Retina (tissue), 1 donor: ENCODE measurements at regions not wholly inside any gene's neighbourhood (a gene's known extent, or its start where the extent isn't known, plus 50 kb on each side); places are given as distances from the start of the nearest gene placed in this dataset.
"Not testable (repeated sequence)": the region's sequence is repeated elsewhere in the genome, so short reads cannot be mapped to it uniquely, and the experiment has no call there.

Experiments
- DNase-seq: peaks from one replicate; pipeline ENCODE4 v3.0.0-alpha.2; 2016

DNA sequence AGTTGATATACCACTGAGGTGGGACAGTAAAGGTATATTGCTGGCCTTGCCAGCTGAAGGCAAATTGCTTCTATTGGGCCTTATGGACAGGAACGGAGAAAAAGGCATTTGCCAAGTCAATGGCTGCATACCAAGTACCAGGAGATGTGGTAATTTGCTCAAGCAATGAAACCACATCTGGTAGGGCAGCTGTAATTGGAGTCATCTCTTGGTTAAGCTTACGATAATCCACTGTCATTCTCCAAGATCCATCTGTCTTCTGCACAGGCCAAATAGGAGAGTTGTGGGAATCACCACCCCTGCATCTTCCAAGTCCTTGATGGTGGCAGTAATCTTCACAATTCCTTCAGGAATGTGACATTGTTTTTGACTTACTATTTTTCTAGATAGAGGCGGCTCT is 350.7 kb upstream of the ADAMTS5 start:
- DNase-seq, result not testable (repeated sequence)

DNA sequence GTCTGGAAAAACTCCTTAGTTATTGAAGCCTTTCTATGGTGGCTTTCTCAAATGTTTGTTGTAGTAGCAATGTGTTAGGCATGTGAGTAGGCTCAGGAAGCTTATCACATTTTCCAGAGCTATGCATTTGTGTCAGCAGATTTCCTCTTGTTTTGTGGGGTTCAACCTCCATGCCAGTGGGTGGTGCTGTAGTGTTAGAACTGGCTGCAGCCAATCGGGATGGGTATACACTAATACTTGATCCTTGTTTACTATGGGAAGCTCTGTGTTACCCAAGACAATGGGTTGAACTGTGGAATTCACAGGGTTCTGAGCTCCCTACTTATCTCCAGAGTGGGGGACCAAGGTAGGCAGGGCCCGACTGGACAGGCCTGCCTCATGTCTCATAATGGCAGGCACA is 348.5 kb upstream of the ADAMTS5 start:
- DNase-seq, result no peak

DNA sequence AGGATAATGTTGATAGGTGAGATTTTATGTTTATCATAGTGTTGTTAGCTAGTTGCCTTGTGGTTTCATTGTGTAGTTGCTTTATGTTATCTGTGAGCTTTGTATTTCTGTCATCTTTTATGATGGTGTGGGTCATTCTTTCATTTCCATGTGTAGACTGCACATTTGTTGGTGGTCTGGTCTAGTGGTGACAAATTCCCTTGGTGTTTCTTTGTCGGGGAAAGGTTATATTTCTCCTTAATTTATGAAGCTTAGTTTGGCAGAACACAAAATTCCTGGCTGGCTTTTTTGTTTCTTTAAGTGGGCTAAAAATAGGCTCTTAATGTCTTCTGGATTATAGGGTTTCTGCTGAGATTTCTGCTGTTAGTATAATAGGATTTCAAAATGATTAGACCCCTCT is 347.2 kb upstream of the ADAMTS5 start:
- no peak for DNase-seq

DNA sequence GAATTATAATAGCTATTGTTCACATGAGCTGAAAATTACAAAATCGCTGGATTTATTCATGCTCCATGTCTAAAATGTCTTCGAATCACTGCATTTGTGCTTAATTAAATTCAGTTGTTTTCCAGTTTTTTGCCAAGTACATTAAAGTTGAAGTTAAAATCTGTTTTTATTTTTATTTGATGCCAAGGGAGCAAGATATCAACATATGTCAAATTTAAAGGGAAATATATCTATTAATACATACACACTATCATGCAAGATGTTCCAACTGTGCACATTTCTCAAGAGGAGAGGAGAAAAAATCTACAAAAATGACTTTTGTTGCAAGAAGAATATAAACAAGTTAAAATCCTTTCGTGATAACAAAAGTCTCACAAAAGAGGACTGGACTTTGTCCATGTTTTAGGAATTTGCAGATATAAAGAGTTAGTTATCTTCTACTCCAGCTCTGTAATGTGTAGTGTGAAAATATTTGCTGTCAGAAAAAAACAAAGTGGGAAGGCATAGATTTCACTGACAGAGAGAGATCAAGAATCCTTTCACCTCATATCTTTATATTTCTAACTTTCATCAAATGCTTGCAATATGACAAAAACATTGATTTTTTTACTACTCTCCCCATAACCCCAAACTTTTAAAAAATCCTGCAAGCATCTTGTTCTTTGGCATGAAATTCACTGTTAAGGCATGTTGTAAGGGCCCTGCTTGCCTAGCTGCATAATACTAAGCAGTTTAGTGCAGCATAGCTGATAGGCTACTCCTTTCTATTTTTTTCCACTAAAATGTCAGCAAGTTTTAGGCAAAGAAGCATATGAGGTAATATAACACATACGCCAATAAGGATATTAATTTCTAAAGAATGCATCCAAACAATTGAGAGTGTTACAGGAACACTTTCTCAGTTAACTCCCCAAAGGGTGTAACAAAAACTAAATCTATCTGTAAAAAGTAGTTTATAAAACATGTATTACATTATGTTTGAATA is 340.2 kb upstream of the ADAMTS5 start:
- no peak for DNase-seq

DNA sequence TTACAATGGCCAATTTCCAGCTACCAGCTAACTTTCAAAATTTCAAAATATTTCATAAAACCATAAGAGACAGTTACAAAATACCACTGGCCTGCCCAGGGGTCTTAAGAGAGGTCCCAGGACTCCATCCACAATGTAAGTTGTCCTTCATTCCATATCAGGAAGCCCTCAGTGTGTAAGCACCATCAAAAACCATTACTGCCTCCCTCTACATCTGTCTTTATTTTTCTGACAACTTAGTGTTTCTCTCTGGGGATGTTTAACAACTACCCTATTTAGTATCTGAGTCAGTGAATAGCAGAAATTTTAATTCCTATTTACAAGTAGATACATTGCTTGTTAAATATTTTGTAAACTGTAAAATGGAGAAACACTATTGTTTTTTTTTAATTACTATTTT is 339.3 kb upstream of the ADAMTS5 start:
- DNase-seq, result no peak

DNA sequence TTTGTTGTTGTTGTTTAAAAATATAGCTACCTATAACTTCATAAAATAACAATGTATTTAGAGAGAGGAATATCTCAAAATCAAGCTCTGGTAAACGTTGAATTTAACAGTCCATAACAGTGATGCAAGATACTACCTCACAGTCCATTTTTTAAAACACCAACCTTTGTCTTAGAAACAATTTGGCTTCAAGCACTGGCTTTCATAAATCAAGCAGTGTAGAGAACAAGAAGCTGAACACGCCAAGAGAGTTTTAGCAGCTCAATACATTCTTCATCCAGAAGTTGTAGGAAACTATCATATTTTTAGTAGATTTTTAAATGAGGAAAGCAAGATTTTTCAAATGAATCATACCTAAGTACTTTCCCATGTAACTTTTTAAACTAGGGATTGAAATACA is 334.3 kb upstream of the ADAMTS5 start:
- DNase-seq, result no peak

DNA sequence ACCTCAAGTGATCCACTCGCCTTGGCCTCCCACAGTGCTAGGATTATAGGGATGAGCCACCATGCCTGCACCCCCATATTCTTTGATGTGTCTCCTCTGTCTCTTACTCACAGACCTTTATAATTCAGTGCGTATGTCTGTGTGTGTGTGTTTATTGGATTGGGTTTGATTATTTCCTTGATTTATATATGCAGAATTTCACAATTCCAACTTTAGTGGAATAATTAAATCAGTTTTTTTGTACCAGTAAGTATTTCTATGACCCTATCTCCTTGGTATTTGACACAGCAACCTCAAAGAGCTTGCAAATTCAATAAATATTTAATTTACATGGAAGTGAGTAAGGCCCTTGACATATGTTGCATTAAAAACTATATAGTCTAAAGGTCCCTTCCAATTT is 333.9 kb upstream of the ADAMTS5 start:
- no peak for DNase-seq

DNA sequence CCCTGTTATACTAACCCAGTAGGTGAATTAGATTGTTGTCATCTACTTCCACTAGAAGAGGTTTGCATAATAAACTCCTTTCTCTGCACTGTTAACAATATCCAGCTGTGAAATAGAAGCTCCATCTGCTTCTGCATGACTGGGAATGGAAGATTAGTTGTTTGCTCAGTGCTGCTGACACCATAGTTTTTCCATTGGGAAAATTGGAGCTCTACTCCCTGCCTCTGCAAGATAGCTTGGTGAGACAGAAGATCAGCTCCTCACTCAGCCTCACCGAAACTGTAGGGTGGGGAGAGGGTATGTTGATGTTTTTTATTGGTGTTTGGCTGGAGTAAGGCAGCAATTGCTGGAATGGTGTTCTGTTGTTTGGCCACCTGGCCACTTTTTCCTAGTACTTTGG is 331.6 kb upstream of the ADAMTS5 start:
- peak; percentile 3 for DNase-seq

DNA sequence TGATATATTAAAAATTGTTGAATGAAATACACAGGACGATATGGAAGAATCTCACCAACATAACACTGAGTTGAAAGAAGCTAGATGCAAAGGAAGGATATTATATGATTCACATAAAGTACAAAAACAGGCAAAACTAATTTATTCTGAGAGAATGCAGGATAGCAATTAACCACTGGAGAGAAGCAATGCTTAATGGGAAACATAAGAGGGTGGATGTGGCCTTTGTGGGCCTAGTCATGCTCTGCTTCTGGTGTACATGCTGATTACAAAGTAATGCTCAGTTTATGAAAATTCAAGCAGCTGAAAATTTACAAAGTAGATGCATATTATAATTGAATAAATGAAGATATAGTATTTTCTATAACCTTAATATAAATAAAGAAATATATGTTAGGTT is 326.4 kb upstream of the ADAMTS5 start:
- no peak for DNase-seq

DNA sequence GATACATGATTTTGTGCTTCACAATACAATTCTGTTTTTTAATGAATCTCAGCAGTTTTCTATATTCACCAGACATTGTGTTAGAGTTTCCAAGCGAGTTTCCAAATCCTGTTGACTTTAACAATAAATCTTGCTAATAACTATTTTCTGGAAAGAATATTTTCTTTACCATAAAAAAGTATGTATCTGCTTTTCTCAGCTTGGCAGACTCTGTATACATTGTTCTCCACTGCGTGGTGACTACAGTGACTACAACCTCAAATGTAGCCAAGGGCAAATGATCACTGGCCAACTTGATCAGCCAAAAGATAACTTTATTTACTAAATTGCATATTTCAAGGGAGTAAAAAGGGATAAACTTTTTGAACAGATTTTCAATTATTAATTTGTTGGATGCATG is 325.9 kb upstream of the ADAMTS5 start:
- no peak for DNase-seq

DNA sequence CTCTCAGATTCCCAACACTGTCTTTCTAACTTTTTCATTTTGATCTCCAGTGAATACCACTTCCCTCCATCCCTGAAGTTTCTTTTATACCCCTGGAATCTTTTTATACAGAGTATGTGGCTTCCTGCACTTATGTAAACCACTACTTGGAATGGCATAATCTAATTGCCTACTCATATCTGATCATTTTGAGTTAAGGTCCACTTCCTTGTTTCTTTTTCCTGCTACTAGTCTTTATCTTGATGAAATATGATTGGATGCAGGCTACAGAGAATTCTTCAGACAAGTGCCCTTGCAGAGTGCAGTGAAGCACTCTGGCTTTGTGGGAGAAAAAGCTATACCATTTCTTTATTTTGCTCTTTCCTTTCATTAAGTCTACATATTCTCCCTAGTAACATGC is 325.3 kb upstream of the ADAMTS5 start:
- no peak for DNase-seq

DNA sequence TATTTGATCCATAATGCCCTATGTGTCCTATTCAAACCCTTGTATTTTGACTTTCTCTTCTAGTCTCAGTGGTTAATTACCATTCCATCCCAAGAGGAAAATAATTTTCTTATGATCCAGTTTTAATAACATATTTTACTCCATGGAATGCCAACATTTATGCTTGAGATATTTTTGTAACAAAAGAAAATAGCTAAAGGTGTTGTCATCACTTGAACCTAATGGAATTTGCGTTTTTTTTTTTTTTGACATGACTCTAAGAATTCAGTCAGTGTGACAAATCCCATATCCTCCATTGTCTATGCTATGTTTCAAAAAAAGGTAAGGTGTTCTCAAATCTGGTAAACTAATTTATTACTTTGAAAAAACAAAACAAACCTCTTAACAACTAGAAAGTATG is 324.1 kb upstream of the ADAMTS5 start:
- DNase-seq, result no peak

DNA sequence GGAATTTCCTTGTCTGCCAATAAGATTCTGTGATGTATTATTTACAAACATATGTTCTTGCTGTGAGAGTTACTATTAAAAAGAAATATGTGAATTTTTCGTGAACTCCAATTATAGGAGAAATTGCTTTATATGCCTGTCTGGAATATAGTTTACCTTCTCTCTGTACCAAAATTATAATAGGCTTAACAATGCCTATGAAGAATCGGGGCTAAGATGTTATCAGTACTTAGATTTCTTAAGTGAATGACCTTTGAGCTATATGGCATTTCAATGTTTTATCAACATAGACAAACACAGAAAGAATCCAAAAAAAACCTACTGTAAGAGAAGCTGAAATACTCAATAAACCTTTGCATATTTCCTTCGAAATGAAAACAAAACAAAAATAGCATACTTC is 323.1 kb upstream of the ADAMTS5 start:
- no peak for DNase-seq

DNA sequence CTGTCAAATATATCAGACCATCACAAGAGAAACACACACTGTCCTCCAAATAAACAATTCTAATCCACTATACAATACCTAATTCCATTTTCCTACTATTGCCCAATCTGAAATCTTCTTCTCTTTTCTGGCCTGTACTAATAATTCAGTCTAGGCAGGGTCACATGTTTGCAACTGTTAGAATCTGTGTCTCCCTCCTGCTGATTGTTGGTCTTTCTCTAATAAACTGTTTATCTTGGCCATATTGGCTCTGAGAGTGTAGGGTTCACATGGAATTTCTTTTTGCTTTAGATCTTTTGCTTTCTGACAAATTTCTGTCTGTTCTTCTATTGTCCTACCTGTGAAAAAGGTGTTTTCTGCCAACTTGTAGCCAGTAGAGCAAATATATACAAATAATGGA is 319.9 kb upstream of the ADAMTS5 start:
- DNase-seq, result no peak

DNA sequence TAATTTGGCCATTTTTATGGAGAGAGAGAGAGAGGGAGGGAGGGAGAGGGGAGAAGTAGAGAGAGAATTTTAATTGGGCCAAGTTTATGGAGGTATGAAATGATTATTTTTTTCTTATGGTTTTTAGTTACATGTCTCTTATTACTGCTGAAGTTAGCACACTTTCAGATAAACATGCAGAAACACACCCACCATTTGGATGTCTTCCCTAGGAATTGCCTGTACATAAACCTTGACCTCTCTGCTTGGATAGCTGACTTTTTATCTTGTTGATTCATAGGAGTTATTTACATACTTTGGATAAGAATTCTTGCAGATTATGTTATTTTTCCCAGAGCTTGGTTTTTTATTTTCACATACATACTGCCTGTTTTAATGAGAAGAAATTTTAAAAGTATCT is 310.2 kb upstream of the ADAMTS5 start:
- no peak for DNase-seq

DNA sequence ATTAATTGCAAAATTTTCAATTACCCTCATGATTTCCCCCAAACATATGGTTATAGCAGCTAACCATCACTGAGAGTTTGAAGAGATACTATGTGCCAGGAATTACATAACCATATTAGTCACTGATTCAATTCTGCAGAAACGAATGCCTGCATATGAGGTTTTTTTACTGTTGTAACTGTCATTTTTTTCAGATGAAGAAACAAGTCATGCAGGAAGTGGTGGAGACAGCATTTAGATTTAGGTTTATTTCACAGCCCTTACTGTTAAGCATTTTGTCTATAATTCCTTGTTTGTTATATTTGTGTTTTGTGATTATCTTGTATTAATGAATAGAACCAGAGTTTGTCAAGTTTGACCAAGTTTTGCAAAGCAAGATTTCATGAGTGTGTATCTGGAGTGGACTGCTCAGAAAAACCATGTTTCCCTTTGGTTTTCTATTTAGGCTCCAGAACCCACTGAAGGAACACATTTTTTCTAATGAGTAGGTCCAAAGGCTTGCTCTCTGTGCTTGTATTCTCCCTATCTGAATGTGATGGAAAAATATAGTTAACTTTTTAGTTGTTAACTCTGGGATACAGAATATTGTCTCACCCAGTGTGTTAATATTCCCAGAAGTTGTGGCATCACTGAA is 308.5 kb upstream of the ADAMTS5 start:
- no peak for DNase-seq

DNA sequence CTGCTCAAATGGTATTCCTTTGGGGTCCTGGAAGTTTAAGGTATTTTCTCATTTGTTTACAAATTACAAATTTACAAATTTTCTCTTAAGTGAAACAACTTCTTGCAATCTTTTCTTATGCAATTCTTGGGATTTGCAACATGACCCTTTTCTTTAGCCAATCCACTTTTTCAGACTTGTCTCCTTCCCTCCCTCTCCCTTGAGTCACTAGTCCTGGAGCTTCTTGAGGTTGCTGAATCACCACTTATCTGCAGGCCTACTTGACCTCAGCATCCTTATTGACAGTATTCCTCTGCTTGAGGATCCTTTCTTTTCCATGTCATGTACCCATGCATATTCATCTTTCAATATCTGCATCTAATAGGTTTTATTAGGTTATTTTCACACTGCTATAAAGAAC is 302.8 kb upstream of the ADAMTS5 start:
- no peak for DNase-seq

DNA sequence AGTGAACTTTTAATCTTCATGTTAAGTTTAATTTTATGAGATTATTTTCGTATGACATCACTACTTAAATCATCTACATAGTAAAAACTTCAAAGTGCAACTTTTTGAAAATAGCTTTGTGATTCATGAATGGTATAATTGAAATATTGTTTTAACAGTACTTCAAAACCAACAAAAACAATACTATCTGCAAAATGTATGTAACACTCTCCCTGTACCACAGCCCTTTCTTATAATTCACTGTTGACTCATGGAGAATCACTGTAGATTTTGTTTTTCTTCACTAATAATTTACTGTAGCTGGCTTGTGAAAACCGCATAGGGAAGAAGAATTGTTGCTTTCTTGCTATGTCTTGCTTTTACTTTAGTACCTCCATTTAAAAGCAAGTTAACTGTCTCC is 301.4 kb upstream of the ADAMTS5 start:
- no peak for DNase-seq

DNA sequence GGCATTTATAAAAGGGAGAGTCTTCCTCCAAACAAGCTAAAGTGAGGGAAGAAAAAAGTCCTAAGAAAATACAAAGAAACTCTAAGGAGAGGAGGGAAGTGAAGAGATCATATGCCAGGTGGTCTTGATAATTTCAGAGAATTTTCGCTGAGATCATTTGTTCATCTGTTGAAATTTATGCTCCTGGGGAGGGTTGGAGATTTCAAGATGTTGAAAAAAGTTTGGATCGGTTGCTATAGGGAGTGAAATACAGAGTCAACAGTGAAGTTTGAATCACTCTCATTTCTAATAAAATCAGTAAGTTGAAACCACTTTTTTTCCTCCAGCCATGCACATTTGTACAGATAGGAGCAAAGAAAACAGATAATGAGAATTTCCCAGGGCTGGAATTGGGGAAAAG is 299.1 kb upstream of the ADAMTS5 start:
- no peak for DNase-seq

DNA sequence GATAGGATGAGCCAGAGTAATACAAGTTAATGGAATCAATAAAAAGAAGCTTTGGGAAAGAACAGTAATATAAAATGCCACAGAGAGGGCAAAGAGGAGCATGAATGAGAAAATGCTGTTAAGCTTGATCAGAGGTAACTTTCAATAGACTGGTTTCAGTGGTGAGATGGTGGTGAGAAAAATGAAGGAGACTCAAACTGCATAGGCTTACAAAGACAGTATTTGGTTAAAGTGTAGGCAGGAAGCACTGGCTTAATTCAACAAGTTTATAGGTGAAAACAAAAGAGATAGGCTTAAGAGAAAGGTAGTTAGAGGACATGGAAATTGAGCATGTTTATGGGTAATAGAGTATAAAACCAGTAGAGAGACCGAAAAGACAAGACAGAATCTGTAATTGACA is 298.6 kb upstream of the ADAMTS5 start:
- DNase-seq, result no peak

DNA sequence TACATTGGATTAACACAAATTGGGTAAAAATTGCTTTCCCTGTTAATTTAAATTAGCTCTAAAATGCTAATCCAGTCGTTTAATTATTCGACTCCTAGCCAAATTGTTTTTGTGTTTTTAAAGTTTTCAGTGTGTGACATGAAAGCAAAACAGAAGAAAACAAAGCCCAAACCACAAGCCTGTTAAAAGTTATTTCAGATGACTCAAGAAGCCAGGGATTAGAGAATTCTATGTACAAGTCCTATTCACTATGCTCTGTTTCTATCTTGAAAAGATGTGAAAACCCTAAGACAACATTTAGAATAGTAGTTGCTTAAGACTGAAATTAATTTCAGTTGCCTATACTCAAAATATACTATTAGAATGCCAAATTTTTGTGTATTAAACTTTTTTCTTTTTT is 294.8 kb upstream of the ADAMTS5 start:
- DNase-seq, result no peak

DNA sequence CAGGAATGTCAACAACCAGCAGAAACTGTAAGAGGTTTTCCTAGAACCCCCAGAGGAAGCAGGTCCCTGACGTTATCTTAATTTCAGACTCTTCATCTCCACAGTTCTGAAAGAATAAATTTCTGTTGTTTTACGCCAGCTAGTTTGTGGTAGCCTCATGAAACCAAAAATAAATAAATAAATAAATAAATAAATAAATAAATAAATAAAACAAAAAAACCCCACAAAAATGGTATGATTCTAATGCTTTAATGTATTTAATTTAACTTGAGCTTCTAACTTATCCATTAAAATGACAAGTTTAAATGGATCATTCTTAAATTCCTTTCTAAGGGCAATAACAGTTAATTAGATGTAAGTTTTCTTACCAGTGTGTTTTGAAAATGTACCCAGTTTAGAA is 293.8 kb upstream of the ADAMTS5 start:
- no peak for DNase-seq

DNA sequence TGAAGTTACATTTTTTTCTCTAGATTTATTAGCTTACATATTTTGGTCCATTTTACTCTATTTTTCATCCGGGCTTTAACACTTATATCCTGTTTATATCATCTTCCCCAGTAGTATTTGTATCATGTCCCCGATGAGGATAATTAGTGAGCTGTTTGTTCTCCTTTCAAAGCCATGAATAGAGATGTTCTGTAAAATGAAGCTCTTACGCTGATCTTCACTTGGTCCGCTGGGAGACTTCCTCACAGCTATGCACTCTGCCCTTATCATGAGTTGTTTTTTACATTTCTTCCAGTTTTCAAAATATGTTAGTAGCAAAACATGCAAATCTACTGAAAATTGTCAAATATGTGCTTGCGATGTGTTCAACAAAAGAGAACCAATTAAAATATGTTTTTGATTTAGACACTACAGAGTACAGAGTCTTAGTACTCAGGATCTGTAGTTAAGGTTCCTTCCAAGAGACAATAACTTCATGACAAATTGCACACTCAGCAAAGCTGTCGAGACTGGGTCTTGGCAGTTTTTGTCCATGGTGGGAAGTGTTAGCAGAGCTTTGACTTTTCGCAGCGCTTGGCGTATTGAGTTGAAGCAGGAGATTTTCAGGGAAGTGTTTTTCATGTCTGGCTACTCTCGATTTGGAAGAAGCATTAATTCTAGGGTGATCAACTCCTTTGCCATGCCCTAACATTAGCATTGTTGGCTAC is 292.0 kb upstream of the ADAMTS5 start:
- no peak for DNase-seq
